ENCODE measurements at regions not wholly inside any gene's neighbourhood (a gene's known extent, or its start where the extent isn't known, plus 50 kb on each side); places are given as distances from the start of the nearest gene placed in this dataset.

DNA sequence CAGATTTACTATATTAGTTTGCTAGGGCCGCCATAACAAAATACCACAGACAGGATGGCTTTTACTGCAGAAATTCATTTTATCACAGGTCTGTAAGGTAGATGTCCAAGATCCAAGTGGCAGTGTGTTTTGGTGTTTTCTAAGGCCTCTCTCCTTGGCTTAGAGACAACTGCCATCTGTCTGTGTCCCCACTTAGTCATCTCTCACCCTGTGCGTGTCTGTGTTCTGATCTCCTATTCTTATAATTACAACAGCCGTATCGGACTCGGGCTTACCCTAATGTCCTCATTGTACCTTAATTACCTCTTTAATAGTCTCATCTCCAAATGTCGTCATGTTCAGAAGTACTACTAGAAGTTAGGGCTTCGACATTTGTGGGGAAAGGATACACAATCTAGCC, 362.3 kb upstream of the CDH19 start:
- DNase-seq (ENCODE audit: low read depth in 1 of 2, low spot score in 1 of 2): no peak
- H3K27ac ChIP-seq (replicated peaks): no peak overlapping the region
- TF ChIP-seq, protein P1, sequence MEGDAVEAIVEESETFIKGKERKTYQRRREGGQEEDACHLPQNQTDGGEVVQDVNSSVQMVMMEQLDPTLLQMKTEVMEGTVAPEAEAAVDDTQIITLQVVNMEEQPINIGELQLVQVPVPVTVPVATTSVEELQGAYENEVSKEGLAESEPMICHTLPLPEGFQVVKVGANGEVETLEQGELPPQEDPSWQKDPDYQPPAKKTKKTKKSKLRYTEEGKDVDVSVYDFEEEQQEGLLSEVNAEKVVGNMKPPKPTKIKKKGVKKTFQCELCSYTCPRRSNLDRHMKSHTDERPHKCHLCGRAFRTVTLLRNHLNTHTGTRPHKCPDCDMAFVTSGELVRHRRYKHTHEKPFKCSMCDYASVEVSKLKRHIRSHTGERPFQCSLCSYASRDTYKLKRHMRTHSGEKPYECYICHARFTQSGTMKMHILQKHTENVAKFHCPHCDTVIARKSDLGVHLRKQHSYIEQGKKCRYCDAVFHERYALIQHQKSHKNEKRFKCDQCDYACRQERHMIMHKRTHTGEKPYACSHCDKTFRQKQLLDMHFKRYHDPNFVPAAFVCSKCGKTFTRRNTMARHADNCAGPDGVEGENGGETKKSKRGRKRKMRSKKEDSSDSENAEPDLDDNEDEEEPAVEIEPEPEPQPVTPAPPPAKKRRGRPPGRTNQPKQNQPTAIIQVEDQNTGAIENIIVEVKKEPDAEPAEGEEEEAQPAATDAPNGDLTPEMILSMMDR (IDR thresholded peaks at IDR 0.05; ENCODE audit: insufficient read depth, low read length): no peak
- H3K27me3 ChIP-seq (ENCODE audit: insufficient read depth, poor library complexity, severe bottlenecking): no peaks in the 10 kb centered on the region
- H3K4me3 ChIP-seq (replicated peaks; ENCODE audit: insufficient read depth, low read length): no peak overlapping the region

DNA sequence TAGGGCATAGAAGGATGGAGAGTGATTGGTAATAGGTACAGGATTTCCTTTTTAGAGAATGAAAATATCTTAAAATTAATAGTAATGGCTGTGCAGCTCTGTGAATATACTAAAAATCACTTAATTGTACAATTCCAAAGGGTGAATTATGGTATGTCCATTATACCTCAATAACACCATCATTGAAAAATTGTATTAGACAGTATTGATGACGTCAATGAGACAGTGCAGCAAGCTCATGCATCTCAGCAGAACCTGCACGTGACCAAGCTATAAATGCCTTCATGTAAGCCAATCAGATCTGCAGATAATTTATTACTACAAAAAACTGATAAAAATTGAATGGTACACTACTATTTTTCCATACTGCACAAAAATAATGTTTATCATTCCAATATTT, 354.4 kb upstream of the CDH19 start:
- TF ChIP-seq SPI1 (IDR thresholded peaks at IDR 0.05; ENCODE audit: borderline replicate concordance, low read depth) (no peak), GABPA (IDR thresholded peaks at IDR 0.05; ENCODE audit: low read depth) (no peak), POLR2AphosphoS5 (IDR thresholded peaks at IDR 0.05; ENCODE audit: low read depth) (no peak)
- TF ChIP-seq, protein P1 (IDR thresholded peaks at IDR 0.05; ENCODE audit: insufficient read depth, low read length): no peak
- TF ChIP-seq, protein P2, sequence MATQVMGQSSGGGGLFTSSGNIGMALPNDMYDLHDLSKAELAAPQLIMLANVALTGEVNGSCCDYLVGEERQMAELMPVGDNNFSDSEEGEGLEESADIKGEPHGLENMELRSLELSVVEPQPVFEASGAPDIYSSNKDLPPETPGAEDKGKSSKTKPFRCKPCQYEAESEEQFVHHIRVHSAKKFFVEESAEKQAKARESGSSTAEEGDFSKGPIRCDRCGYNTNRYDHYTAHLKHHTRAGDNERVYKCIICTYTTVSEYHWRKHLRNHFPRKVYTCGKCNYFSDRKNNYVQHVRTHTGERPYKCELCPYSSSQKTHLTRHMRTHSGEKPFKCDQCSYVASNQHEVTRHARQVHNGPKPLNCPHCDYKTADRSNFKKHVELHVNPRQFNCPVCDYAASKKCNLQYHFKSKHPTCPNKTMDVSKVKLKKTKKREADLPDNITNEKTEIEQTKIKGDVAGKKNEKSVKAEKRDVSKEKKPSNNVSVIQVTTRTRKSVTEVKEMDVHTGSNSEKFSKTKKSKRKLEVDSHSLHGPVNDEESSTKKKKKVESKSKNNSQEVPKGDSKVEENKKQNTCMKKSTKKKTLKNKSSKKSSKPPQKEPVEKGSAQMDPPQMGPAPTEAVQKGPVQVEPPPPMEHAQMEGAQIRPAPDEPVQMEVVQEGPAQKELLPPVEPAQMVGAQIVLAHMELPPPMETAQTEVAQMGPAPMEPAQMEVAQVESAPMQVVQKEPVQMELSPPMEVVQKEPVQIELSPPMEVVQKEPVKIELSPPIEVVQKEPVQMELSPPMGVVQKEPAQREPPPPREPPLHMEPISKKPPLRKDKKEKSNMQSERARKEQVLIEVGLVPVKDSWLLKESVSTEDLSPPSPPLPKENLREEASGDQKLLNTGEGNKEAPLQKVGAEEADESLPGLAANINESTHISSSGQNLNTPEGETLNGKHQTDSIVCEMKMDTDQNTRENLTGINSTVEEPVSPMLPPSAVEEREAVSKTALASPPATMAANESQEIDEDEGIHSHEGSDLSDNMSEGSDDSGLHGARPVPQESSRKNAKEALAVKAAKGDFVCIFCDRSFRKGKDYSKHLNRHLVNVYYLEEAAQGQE (IDR thresholded peaks at IDR 0.05; ENCODE audit: insufficient replicate concordance, low read depth): no peak
- no peaks in the 10 kb centered on the region for H3K27me3 ChIP-seq (ENCODE audit: insufficient read depth, poor library complexity, severe bottlenecking)

DNA sequence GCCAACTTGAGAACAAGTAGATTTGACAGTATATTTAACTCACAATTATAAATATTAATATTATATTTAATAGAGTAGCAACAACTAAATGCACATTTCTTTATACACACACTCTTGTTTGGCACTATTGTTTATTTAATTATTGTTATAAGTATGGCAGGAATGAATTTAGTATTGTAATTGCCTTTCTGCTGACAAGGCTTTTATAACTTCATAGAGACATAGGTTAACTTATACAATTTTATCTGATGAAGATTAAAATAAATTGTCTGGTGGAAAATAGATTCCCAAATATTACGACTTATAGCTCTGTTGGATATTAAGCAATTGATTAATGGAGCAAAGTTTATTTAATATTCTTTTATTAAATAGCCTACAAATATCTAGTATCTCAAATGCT, 347.9 kb upstream of the CDH19 start:
- no peak for DNase-seq (ENCODE audit: low read depth in 1 of 2, low spot score in 1 of 2)
- Histone ChIP-seq H3K27ac (replicated peaks) (no peak overlapping the region), H3K4me3 (replicated peaks; ENCODE audit: insufficient read depth, low read length) (no peak overlapping the region), H3K27me3 (ENCODE audit: insufficient read depth, poor library complexity, severe bottlenecking) (no peaks in the 10 kb centered on the region)
- TF ChIP-seq POLR2AphosphoS5 (IDR thresholded peaks at IDR 0.05; ENCODE audit: low read depth) (no peak), GABPA (IDR thresholded peaks at IDR 0.05; ENCODE audit: low read depth) (no peak), SPI1 (IDR thresholded peaks at IDR 0.05; ENCODE audit: borderline replicate concordance, low read depth) (no peak)
- TF ChIP-seq, protein P2 (IDR thresholded peaks at IDR 0.05; ENCODE audit: insufficient replicate concordance, low read depth): no peak
- TF ChIP-seq, protein P1 (IDR thresholded peaks at IDR 0.05; ENCODE audit: insufficient read depth, low read length): no peak

More for the DNA sequence above, 354.4 kb upstream of the CDH19 start:
- no peak overlapping the region for H3K27ac ChIP-seq (replicated peaks)
- DNase-seq (ENCODE audit: low read depth in 1 of 2, low spot score in 1 of 2): no peak
- H3K4me3 ChIP-seq (replicated peaks; ENCODE audit: insufficient read depth, low read length): no peak overlapping the region

DNA sequence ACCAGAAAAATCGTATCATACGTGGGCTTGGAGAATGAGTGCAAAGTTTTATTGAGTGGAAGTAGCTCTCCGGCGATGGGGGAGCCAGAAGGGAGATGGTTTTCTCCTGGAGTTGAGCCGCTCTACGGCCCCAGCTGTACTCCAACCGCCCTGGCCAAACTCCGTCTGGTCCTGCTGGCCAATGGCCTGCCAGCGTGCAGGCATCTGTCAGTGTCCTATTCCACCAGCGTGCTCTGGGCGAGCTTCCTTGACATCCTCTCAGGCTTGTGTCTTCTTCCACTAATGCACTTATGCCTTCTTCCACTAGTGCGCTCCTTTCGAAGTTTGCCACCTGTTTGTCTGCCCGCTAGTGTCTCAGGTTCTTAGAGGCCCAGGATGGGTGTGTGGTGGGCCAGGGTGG, 345.5 kb upstream of the CDH19 start:
- Histone ChIP-seq H3K4me3 (replicated peaks; ENCODE audit: insufficient read depth, low read length) (no peak overlapping the region), H3K27ac (replicated peaks) (no peak overlapping the region), H3K27me3 (ENCODE audit: insufficient read depth, poor library complexity, severe bottlenecking) (no peaks in the 10 kb centered on the region)
- TF ChIP-seq, protein P2 (IDR thresholded peaks at IDR 0.05; ENCODE audit: insufficient replicate concordance, low read depth): no peak
- no peak for TF ChIP-seq GABPA (IDR thresholded peaks at IDR 0.05; ENCODE audit: low read depth)
- TF ChIP-seq SPI1 (IDR thresholded peaks at IDR 0.05; ENCODE audit: borderline replicate concordance, low read depth): no peak
- TF ChIP-seq POLR2AphosphoS5 (IDR thresholded peaks at IDR 0.05; ENCODE audit: low read depth): no peak
- TF ChIP-seq, protein P1 (IDR thresholded peaks at IDR 0.05; ENCODE audit: insufficient read depth, low read length): no peak
- no peak for DNase-seq (ENCODE audit: low read depth in 1 of 2, low spot score in 1 of 2)
